NB4 (cell line): ENCODE measurements at regions not wholly inside any gene's neighbourhood (a gene's known extent, or its start where the extent isn't known, plus 50 kb on each side); places are given as distances from the start of the nearest gene placed in this dataset.

Experiments used
- MYC ChIP-seq: IDR thresholded peaks from 2 replicates; pipeline ENCODE4 v1.6.1; 2011; ENCODE audit warnings: low read depth, low read length
- POLR2A ChIP-seq: IDR thresholded peaks from 2 replicates; pipeline ENCODE4 v1.6.1; 2011; ENCODE audit warnings: mild to moderate bottlenecking; ENCODE audit not compliant: insufficient read length; ENCODE audit errors: extremely low read depth
- TF ChIP-seq, protein P1 (sequence below): IDR thresholded peaks from one replicate; pipeline ENCODE4 v1.5.1; 2012; ENCODE audit warnings: low read depth, low read length

DNA sequence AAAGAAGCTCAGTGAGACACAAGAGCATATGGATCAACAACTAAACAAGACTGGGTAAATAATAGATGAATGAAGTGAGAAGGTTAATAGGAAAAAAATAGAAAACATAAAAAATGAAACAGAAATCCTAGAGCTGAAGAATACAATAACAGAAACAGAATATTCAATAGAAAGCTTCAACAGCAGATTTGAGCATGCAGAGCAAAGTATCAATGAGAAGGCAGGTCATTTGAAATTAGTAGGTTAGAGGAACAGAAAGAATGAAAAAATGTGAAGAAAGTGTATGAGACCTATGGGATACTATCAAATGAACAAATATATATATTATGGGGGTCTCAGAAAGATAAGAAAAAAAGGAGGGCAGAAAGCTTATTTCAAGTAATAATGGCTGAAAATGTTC, 362.9 kb upstream of the POU3F2 start:
- TF ChIP-seq, protein P1, sequence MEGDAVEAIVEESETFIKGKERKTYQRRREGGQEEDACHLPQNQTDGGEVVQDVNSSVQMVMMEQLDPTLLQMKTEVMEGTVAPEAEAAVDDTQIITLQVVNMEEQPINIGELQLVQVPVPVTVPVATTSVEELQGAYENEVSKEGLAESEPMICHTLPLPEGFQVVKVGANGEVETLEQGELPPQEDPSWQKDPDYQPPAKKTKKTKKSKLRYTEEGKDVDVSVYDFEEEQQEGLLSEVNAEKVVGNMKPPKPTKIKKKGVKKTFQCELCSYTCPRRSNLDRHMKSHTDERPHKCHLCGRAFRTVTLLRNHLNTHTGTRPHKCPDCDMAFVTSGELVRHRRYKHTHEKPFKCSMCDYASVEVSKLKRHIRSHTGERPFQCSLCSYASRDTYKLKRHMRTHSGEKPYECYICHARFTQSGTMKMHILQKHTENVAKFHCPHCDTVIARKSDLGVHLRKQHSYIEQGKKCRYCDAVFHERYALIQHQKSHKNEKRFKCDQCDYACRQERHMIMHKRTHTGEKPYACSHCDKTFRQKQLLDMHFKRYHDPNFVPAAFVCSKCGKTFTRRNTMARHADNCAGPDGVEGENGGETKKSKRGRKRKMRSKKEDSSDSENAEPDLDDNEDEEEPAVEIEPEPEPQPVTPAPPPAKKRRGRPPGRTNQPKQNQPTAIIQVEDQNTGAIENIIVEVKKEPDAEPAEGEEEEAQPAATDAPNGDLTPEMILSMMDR, result no peak
- TF ChIP-seq POLR2A (no peak), MYC (no peak)
